ENCODE measurements at regions not wholly inside any gene's neighbourhood (a gene's known extent, or its start where the extent isn't known, plus 50 kb on each side); places are given as distances from the start of the nearest gene placed in this dataset.
A peak's percentile ranks its signal among the peaks of the same experiment; 100 is the strongest.
"Not testable (repeated sequence)": the region's sequence is repeated elsewhere in the genome, so short reads cannot be mapped to it uniquely, and the experiment has no call there.

DNA sequence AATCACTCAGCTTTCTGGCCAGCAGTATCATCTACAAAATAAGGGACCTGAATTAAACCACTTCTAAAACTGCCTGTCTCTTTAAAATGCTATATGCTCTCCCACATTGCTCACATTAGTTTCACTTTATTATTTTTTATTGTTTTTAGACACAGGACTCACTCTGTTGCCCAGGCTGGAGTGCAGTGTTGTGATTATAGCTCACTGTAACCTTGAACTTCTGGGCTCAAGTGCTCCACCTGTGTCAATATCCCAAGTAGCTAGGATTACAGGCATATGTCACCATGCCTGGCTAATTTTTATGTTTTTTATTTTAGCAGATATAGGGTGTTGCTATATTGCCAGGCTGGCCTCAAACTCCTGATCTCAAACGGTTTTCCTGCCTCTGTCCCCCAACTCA is 591.3 kb upstream of the ZNF804A start:
- no peak for DNase-seq (ENCODE audit: low spot score)

DNA sequence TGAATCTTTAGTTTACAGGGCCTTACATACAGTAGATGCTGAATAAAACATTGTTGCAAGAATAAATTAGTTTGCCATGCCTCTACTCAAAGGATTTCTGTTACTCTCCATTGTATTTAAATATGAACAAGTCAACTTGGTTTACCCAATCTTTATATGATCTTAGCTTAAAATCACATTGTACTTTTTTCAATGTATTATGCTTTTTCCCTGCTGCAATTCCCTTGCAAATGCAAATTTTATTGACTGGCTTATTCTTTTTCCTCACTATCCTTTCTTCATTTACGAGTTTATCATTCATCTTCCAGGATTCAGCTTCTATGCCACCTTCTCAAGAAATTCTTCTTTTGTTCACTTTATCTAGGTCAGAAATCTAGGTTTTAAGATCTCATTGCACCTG is 571.4 kb upstream of the ZNF804A start:
- DNase-seq (ENCODE audit: low spot score) = no peak

GRCh38 chr2:184030245-184030644 is 568.1 kb upstream of the ZNF804A start:
- no peak for DNase-seq (ENCODE audit: low spot score)

DNA sequence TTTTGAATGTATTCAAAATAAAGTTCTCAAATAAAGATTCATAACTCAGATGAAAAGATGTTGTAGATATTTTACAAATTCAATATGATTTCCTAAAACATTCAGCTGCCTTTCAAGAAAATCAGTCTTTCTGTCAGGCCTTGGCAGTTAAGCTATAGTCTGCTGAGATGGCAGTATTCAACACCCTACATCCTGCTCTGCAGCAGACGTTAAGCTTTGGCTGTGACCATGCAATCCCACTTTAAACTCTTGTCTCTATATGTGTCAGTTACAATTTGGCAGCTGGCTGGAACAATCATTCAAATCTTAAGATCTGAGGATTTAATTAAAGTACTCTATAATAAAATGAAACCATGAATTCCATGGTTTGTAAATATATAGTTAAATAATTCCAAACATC is 567.3 kb upstream of the ZNF804A start:
- DNase-seq (ENCODE audit: low spot score) = no peak

- no peak for DNase-seq (ENCODE audit: low spot score)
Measured at GRCh38 chr2:184031402-184032147, 566.8 kb upstream of the ZNF804A start.

GRCh38 chr2:184032983-184033382 is 565.3 kb upstream of the ZNF804A start:
- no peak for DNase-seq (ENCODE audit: low spot score)

- DNase-seq (ENCODE audit: low spot score) = no peak
Measured at GRCh38 chr2:184037273-184037672, 561.1 kb upstream of the ZNF804A start.

- no peak for DNase-seq (ENCODE audit: low spot score)
Measured at GRCh38 chr2:184039493-184039892, 558.8 kb upstream of the ZNF804A start.

GRCh38 chr2:184040230-184040629 is 558.1 kb upstream of the ZNF804A start:
- DNase-seq (ENCODE audit: low spot score) = no peak

DNA sequence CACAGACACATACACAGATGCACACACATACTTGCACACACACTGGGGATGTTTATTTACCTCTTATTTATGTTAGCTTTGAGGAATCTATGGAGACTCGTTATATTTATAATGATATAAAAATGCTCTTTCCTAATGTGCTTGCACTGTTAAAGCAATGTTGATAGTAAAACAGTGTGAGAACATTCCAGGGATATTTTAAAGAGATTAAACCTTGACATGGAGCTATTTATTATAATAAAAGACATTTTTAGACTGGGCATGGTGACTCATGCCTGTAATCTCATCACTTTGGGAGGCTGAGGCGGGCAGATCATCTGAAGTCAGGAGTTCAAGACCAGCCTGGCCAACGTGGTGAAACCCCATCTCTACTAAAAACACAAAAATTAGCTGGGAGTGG is 557.3 kb upstream of the ZNF804A start:
- no peak for DNase-seq (ENCODE audit: low spot score)

DNA sequence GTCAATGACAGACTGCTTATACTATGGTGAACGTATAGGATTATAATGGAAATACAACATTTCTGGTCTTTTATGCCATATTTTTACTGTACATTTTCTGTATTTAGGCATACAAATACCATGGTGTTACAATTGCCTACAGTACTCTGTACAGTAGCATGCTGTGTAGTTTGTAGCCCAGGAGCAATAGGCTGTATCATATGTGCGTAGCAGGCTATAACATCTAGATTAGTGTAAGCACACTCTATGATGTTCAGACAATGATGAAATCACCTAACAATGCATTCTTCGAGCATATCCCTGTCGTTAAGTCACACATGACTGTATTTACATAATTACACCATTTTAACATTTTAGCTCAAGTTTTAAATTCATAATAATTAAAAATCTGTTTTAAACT is 556.6 kb upstream of the ZNF804A start:
- DNase-seq (ENCODE audit: low spot score) = no peak

DNA sequence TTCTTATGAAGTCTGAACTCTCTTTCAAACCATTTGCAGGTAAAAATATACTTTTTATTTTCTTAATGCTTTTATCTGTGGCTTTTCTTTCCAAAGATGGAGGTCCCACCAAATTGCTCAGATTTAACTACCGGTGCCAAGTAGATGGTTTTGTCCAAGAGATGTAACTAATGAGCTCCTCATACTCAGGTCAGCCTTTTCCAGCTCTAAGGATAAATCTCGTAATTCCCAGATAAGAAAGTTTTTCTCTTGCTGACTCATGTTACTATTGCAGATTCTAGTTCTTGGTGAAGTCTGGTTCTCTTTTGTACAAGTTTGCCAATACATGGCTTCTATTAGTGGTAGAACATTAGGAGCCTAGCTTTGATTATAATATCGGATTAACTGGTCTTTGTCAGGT is 550.8 kb upstream of the ZNF804A start:
- no peak for DNase-seq (ENCODE audit: low spot score)

DNA sequence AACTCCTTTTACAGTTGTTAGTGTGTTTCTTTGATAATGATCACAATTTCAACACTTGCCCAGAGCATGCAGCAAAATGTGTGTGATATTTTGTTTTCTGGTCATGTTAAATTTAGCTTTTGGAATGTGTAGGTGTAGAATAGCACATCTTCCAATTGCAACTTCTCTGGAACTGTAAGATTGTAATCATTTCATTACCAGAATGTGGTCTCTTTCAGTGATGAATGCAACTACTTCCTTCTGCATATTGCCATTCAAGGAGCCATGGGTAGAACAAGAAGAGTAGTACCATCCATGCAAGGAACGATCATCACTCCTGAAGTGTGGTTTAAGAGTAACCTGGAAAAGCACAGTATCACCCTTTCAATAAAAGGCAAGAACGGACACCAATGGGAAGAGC is 548.8 kb upstream of the ZNF804A start:
- no peak for DNase-seq (ENCODE audit: low spot score)

- DNase-seq (ENCODE audit: low spot score) = peak; percentile 0
Measured at GRCh38 chr2:184053326-184053725, 545.0 kb upstream of the ZNF804A start.

GRCh38 chr2:184054419-184054818 is 543.9 kb upstream of the ZNF804A start:
- DNase-seq (ENCODE audit: low spot score) = not testable (repeated sequence)

GRCh38 chr2:184057910-184058309 is 540.4 kb upstream of the ZNF804A start:
- DNase-seq (ENCODE audit: low spot score) = no peak

DNA sequence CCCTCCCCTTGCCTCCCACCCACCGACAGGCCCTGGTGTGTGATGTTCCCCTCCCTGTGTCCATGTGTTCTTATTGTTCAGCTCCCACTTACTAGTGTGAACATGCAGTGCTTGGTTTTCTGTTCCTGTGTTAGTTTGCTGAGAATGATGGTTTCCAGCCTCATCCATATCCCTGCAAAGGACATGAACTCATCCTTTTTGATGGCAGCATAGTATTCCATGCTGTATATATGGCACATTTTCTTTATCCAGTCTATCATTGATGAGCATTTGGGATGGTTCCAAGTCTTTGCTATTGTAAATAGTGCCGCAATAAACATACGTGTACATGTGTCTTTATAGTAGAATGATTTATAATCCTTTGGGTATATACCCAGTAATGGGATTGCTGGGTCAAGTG is 538.1 kb upstream of the ZNF804A start:
- not testable (repeated sequence) for DNase-seq (ENCODE audit: low spot score)

- DNase-seq (ENCODE audit: low spot score) = no peak
Measured at GRCh38 chr2:184067502-184067901, 530.8 kb upstream of the ZNF804A start.

GRCh38 chr2:184072470-184072869 is 525.9 kb upstream of the ZNF804A start:
- no peak for DNase-seq (ENCODE audit: low spot score)

DNA sequence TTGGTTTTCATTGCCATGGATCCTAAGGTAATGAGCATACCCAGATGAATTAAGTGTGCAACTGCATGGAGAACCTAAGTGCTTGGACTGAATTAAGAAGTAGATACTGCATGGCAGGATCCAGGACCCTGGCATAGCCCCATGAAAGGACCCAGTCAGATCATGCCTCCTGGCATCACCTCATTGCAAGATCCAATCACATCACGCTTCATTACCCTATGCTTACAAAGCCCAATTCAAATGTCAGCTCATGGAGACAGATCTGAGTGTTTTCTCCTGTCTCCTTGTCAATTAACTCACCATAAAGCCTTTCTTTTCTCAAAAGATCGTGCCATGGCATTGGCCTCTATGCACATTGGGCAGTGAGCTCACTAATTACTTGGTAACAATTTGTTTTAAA is 519.8 kb upstream of the ZNF804A start:
- DNase-seq (ENCODE audit: low spot score) = no peak

DNA sequence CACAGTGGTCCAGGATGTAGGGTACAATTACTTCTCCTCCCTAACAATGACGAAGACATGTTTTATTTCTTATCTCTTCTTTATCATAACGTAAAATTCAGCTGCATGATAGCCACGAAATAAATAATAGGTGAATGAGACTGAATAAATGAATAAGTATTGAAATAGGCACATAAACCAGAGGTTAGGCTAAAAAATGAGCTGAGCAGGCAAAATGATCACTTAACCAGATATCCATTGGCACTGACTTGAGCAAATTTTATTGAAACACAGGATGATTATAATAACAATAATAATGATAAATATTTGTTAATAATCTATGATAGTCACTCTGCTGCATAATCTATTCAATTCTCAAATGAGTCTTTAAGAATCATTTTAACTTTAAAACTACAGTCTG is 506.9 kb upstream of the ZNF804A start:
- DNase-seq (ENCODE audit: low spot score) = no peak

GRCh38 chr2:184113696-184114403 is 484.5 kb upstream of the ZNF804A start:
- DNase-seq (ENCODE audit: low spot score) = peak; percentile 4

DNA sequence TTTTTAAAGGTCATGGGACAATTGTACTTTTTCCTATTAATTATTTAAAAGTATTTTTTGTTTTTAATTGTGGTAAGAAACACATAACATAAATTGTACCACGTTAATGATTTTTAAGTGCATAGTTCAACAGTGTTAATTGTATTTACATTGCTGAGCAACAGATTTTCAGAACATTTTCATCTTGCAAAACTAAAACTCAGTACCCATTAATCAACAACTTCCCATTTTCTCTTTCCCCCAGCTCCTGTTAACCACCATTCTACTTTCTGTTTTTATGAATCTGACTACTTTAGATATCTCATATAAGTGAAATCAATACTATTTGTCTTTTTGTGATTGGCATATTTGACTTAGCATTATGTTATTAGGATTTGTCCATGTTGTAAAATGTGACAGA is 483.9 kb upstream of the ZNF804A start:
- DNase-seq (ENCODE audit: low spot score) = no peak
